PC-9 (cell line): ENCODE measurements at regions not wholly inside any gene's neighbourhood (a gene's known extent, or its start where the extent isn't known, plus 50 kb on each side); places are given as distances from the start of the nearest gene placed in this dataset.

Source experiments
- BruUV-seq: library from RNA; stranded (reverse); fragments of 400-500 nt; replicated peaks from 2 replicates; lab custom pipeline; 2021; lab: Mats Ljungman, UMichigan
- CTCF ChIA-PET: fragments of 300-600 bp; sonication (Branson Sonifier 250); formaldehyde crosslinking; loops from one replicate; lab custom pipeline; 2022; ENCODE audit warnings: antibody characterized with exemption; lab: Charles Lee
- POLR2A ChIA-PET: fragments of 300-600 bp; sonication (Branson Sonifier 250); formaldehyde crosslinking; loops from one replicate; lab custom pipeline; 2022; ENCODE audit warnings: antibody characterized with exemption; ENCODE audit not compliant: unreplicated experiment; lab: Charles Lee
- DNase-seq, 2 experiments: peaks; one replicate each; pipeline versions ENCODE4 v3.0.0 to v3.0.0-alpha.2; 2015 to 2022; ENCODE audit warnings: mixed read lengths in 1 of 2
- H2AFZ ChIP-seq: fragments of 200-600 bp; sonication (generic); 2 replicates; pipeline ENCODE4 v1.8.1; 2017; ENCODE audit warnings: antibody characterized with exemption
- H3F3A ChIP-seq: fragments of 200-600 bp; sonication (generic); 2 replicates; pipeline ENCODE4 v1.8.1; 2017; ENCODE audit warnings: antibody characterized with exemption, mild to moderate bottlenecking, low read depth; ENCODE audit not compliant: insufficient read depth
- H3K27ac ChIP-seq: fragments of 200-600 bp; sonication (generic); 2 replicates; pipeline ENCODE4 v1.6.1; 2016; ENCODE audit warnings: mixed run types
- H3K27me3 ChIP-seq: fragments of 200-600 bp; sonication (generic); 2 replicates; pipeline ENCODE4 v1.6.1; 2016; ENCODE audit warnings: low read depth, mixed run types; ENCODE audit not compliant: insufficient read depth
- H3K36me3 ChIP-seq: fragments of 200-600 bp; sonication (generic); 2 replicates; pipeline ENCODE4 v1.6.1; 2016; ENCODE audit warnings: low read depth, mixed run types
- H3K4me1 ChIP-seq: fragments of 200-600 bp; sonication (generic); replicated peaks from 2 replicates; pipeline ENCODE4 v1.6.1; 2016; ENCODE audit warnings: mixed run types; ENCODE audit not compliant: insufficient read depth
- H3K4me2 ChIP-seq: fragments of 200-600 bp; sonication (generic); 2 replicates; pipeline ENCODE4 v1.6.1; 2017; ENCODE audit warnings: mixed run types
- H3K4me3 ChIP-seq: fragments of 200-600 bp; sonication (generic); 2 replicates; pipeline ENCODE4 v1.6.1; 2016; ENCODE audit warnings: mixed run types
- H3K79me2 ChIP-seq: fragments of 200-600 bp; sonication (generic); 2 replicates; pipeline ENCODE4 v1.6.1; 2017; ENCODE audit warnings: low read depth, mixed run types
- H3K9me2 ChIP-seq: fragments of 200-600 bp; sonication (generic); 2 replicates; pipeline ENCODE4 v1.8.1; 2017; ENCODE audit warnings: mild to moderate bottlenecking; ENCODE audit not compliant: insufficient read depth
- H3K9me3 ChIP-seq: fragments of 200-600 bp; sonication (generic); 2 replicates; pipeline ENCODE4 v1.8.1; 2016; ENCODE audit warnings: low read depth; ENCODE audit not compliant: insufficient read depth
- H4K20me1 ChIP-seq: fragments of 200-600 bp; sonication (generic); 2 replicates; pipeline ENCODE4 v1.8.1; 2017; ENCODE audit not compliant: insufficient read depth
- CTCF ChIP-seq: fragments of 200-600 bp; sonication (generic); conservative IDR thresholded peaks from 2 replicates; pipeline ENCODE4 v1.6.1; 2017; ENCODE audit warnings: mixed run types, antibody characterized with exemption, mild to moderate bottlenecking, moderate library complexity
- EZH2 ChIP-seq: fragments of 200-600 bp; sonication (generic); IDR thresholded peaks from 2 replicates; pipeline ENCODE4 v1.8.0; 2017; ENCODE audit warnings: antibody characterized with exemption, low read depth
- intact Hi-C: fragments of 100-400 bp; cut with micrococcal nuclease; formaldehyde crosslinking; loops from one replicate; pipeline ENCODE4 v1.10.0; 2022; ENCODE audit not compliant: unreplicated experiment

GRCh38 chr6:9806195-9806594 is 608.7 kb downstream of the TFAP2A start:
- ChIA-PET POLR2A (no interaction called here), CTCF (no interaction called here)
- intact Hi-C loops, result no loop called here
- Histone ChIP-seq H3K79me2 (no peaks in the 10 kb centered on the region), H3K4me2 (no peak overlapping the region), H4K20me1 (no peaks in the 10 kb centered on the region), H3K27me3 (no peaks in the 10 kb centered on the region), H3K4me1 (no peaks in the 10 kb centered on the region), H3F3A (no peaks in the 10 kb centered on the region), H3K9me2 (no peaks in the 10 kb centered on the region), H3K27ac (no peak overlapping the region), H3K36me3 (no peaks in the 10 kb centered on the region), H2AFZ (no peak overlapping the region), H3K4me3 (no peak overlapping the region), H3K9me3 (no peaks in the 10 kb centered on the region)
- no peak for TF ChIP-seq EZH2
- no peak for TF ChIP-seq CTCF
- no peak for DNase-seq
- BruUV-seq, result no TSS peak

GRCh38 chr6:9801249-9801754 is 613.6 kb downstream of the TFAP2A start:
- no peaks in the 10 kb centered on the region for H4K20me1 ChIP-seq
- H3K9me3 ChIP-seq, result no peaks in the 10 kb centered on the region
- no peaks in the 10 kb centered on the region for H3K9me2 ChIP-seq
- no peaks in the 10 kb centered on the region for H3F3A ChIP-seq
- no peak overlapping the region for H2AFZ ChIP-seq
- no TSS peak for BruUV-seq
- ChIA-PET POLR2A (no interaction called here), CTCF (no interaction called here)
- H3K27ac ChIP-seq, result no peak overlapping the region
- no peaks in the 10 kb centered on the region for H3K36me3 ChIP-seq
- no peaks in the 10 kb centered on the region for H3K27me3 ChIP-seq
- H3K4me3 ChIP-seq, result no peak overlapping the region
- intact Hi-C loops, result no loop called here
- H3K79me2 ChIP-seq, result no peaks in the 10 kb centered on the region
- DNase-seq, result no peak
- TF ChIP-seq EZH2 (no peak), CTCF (no peak)
- no peaks in the 10 kb centered on the region for H3K4me1 ChIP-seq
- H3K4me2 ChIP-seq, result no peak overlapping the region

GRCh38 chr6:9799582-9799981 is 615.3 kb downstream of the TFAP2A start:
- Histone ChIP-seq H3K4me2 (no peak overlapping the region), H3K4me1 (no peaks in the 10 kb centered on the region), H3K4me3 (no peak overlapping the region), H3K36me3 (no peaks in the 10 kb centered on the region), H3K9me3 (no peaks in the 10 kb centered on the region), H3K79me2 (no peaks in the 10 kb centered on the region), H3K27ac (no peak overlapping the region), H3F3A (no peaks in the 10 kb centered on the region), H2AFZ (no peak overlapping the region), H3K27me3 (no peaks in the 10 kb centered on the region), H4K20me1 (no peaks in the 10 kb centered on the region), H3K9me2 (no peaks in the 10 kb centered on the region)
- intact Hi-C loops, result no loop called here
- ChIA-PET CTCF (no interaction called here), POLR2A (no interaction called here)
- no TSS peak for BruUV-seq
- TF ChIP-seq CTCF, result no peak
- no peak for TF ChIP-seq EZH2
- no peak for DNase-seq
